CD14-positive monocyte (primary cell): ENCODE measurements at regions not wholly inside any gene's neighbourhood (a gene's known extent, or its start where the extent isn't known, plus 50 kb on each side); places are given as distances from the start of the nearest gene placed in this dataset.

Experiments
- DNase-seq, 3 donors: peaks; one replicate each; pipeline ENCODE4 v3.0.0-alpha.2; 2011 to 2022
- H2AFZ ChIP-seq: 2 replicates; pipeline ENCODE4 v1.6.0; 2012; ENCODE audit warnings: mild to moderate bottlenecking, low read depth, low read length, inconsistent platforms; ENCODE audit not compliant: insufficient read depth, poor library complexity, severe bottlenecking
- H3K27ac ChIP-seq, 2 donors: 1 replicate in 1 of 2; 2 replicates in 1 of 2; pipeline ENCODE4 v1.5.1; 2012 to 2013; ENCODE audit warnings: low read length in 2 of 2, control low read depth in 1 of 2, inconsistent platforms in 1 of 2, low read depth in 1 of 2, mild to moderate bottlenecking in 1 of 2
- H3K27me3 ChIP-seq, 2 donors: one replicate each; pipeline versions ENCODE4 v1.6.0 to v1.6.1; 2011 to 2013; ENCODE audit warnings: low read length in 2 of 2; ENCODE audit not compliant: control insufficient read depth in 2 of 2, insufficient read depth in 2 of 2
- H3K36me3 ChIP-seq, 2 donors: replicated peaks in 1 of 2; 1 replicate in 1 of 2; 2 replicates in 1 of 2; pipeline versions ENCODE4 v1.5.1 to v1.6.1; 2012 to 2013; ENCODE audit warnings: low read length in 2 of 2, control low read depth in 1 of 2, inconsistent platforms in 1 of 2, mild to moderate bottlenecking in 1 of 2; ENCODE audit not compliant: insufficient read depth in 2 of 2, control insufficient read depth in 1 of 2
- H3K4me1 ChIP-seq, 2 donors: 1 replicate in 1 of 2; 2 replicates in 1 of 2; pipeline versions ENCODE4 v1.5.1 to v1.6.1; 2012 to 2013; ENCODE audit warnings: low read length in 2 of 2, control low read depth in 1 of 2, inconsistent platforms in 1 of 2, mild to moderate bottlenecking in 1 of 2, moderate library complexity in 1 of 2; ENCODE audit not compliant: insufficient read depth in 2 of 2, control insufficient read depth in 1 of 2
- H3K4me2 ChIP-seq: replicated peaks from 2 replicates; pipeline ENCODE3; 2012; ENCODE audit warnings: low read length, moderate library complexity, mild to moderate bottlenecking; ENCODE audit not compliant: poor library complexity, severe bottlenecking; ENCODE audit errors: extremely low read depth
- H3K4me3 ChIP-seq, 3 experiments: fragments of 200-600 bp in 1 of 3; sonication (generic) in 1 of 3; replicated peaks in 1 of 3; 1 replicate in 2 of 3; 2 replicates in 1 of 3; pipeline ENCODE4 v1.5.1; 2011 to 2013; ENCODE audit warnings: low read length in 3 of 3, mild to moderate bottlenecking in 3 of 3, control low read depth in 2 of 3, low read depth in 2 of 3, inconsistent platforms in 1 of 3, moderate library complexity in 1 of 3
- H3K79me2 ChIP-seq: 2 replicates; pipeline ENCODE4 v1.6.0; 2012; ENCODE audit warnings: mild to moderate bottlenecking, control low read depth, inconsistent platforms, low read length, moderate library complexity; ENCODE audit not compliant: insufficient read depth
- H3K9ac ChIP-seq: 2 replicates; pipeline ENCODE4 v1.6.0; 2017; ENCODE audit warnings: low read length, mild to moderate bottlenecking; ENCODE audit not compliant: insufficient read depth, poor library complexity, severe bottlenecking
- H3K9me3 ChIP-seq, 2 donors: replicated peaks in 1 of 2; 1 replicate in 1 of 2; 2 replicates in 1 of 2; pipeline versions ENCODE4 v1.5.1 to v1.6.1; 2012 to 2013; ENCODE audit warnings: low read length in 2 of 2, control low read depth in 1 of 2; ENCODE audit not compliant: control insufficient read depth in 1 of 2, insufficient read depth in 1 of 2
- H4K20me1 ChIP-seq: 2 replicates; pipeline ENCODE4 v1.6.0; 2012; ENCODE audit warnings: mild to moderate bottlenecking, low read length, control low read depth, moderate library complexity; ENCODE audit not compliant: insufficient read depth
- H3K27ac Mint-ChIP-seq, 7 donors: one replicate each; pipeline ENCODE4 v1.8.0; 2020; ENCODE audit warnings: mild to moderate bottlenecking in 7 of 7, mixed read lengths in 7 of 7, moderate library complexity in 6 of 7, inconsistent platforms in 2 of 7
- H3K27me3 Mint-ChIP-seq, 3 donors: one replicate each; pipeline ENCODE4 v1.8.0; 2021 to 2022; ENCODE audit warnings: low read depth in 3 of 3, mild to moderate bottlenecking in 3 of 3, mixed read lengths in 3 of 3, moderate library complexity in 3 of 3, inconsistent platforms in 1 of 3
- H3K36me3 Mint-ChIP-seq, 2 donors: one replicate each; pipeline ENCODE4 v1.8.0; 2020; ENCODE audit warnings: mixed read lengths in 2 of 2, inconsistent platforms in 1 of 2, mild to moderate bottlenecking in 1 of 2
- H3K4me1 Mint-ChIP-seq: one replicate; pipeline ENCODE4 v1.8.0; 2020; ENCODE audit warnings: mild to moderate bottlenecking, mixed read lengths
- H3K4me3 Mint-ChIP-seq, 2 donors: one replicate each; pipeline ENCODE4 v1.8.0; 2020; ENCODE audit warnings: mild to moderate bottlenecking in 2 of 2, mixed read lengths in 2 of 2, moderate library complexity in 1 of 2
- H3K9me3 Mint-ChIP-seq, 7 donors: one replicate each; pipeline ENCODE4 v1.8.0; 2020 to 2022; ENCODE audit warnings: mixed read lengths in 7 of 7, mild to moderate bottlenecking in 6 of 7, moderate library complexity in 6 of 7, inconsistent platforms in 2 of 7
- WGBS: methylation state at CpG from one replicate; pipeline ENCODE4 v1.1.5; 2013; ENCODE audit warnings: missing lambda C conversion rate; ENCODE audit not compliant: insufficient coverage; 5-methylcytosine and 5-hydroxymethylcytosine counted together
- intact Hi-C, 2 donors: fragments of 100-400 bp; cut with micrococcal nuclease; formaldehyde crosslinking; loops; one replicate each; pipeline versions ENCODE4 v1.15.0 to v1.15.1; 2023
- TF ChIP-seq, protein P1 (sequence below): fragments of 200-600 bp; IDR thresholded peaks from one replicate; pipeline ENCODE4 v1.8.0; 2022; ENCODE audit warnings: antibody characterized with exemption, mild to moderate bottlenecking

DNA sequence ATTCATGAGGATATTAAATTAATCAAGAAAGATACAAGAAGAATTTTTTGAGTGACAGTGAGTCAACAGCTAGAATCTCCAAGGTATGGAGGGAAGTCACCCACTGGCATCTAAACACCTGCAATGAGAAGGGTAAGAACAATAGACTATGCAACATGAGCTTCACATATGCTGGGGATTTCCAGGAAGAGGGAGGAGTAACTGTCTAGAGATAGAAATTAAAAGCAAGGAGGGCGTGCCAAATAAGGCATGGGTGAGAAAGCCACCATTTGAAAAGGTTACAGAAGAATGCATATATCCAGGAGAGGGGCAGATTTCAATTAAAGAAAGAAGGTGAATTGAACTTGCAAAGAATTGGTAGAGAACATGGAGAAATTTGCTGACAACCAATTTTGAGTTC, 365.7 kb downstream of the GPR37 start:
- H3K79me2 ChIP-seq, result no peaks in the 10 kb centered on the region
- Mint-ChIP-seq H3K27ac (no peak overlapping the region), H3K36me3 (no peaks in the 10 kb centered on the region), H3K4me1 (no peaks in the 10 kb centered on the region), H3K27me3 (peaks cover 0 to 2% (median 0%) of the 10 kb centered on the region in 3 donors), H3K4me3 (no peak overlapping the region), H3K9me3 (peaks cover 0 to 6% (median 3%) of the 10 kb centered on the region in 7 donors)
- H4K20me1 ChIP-seq, result no peaks in the 10 kb centered on the region
- WGBS, result 92% methylated on average over 1 of the region's 1 CpG
- H3K4me3 ChIP-seq, result no peak overlapping the region
- H3K27ac ChIP-seq, result no peak overlapping the region
- H3K36me3 ChIP-seq, result no peaks in the 10 kb centered on the region
- H2AFZ ChIP-seq, result no peak overlapping the region
- H3K4me2 ChIP-seq, result no peak overlapping the region
- H3K27me3 ChIP-seq, result no peaks in the 10 kb centered on the region
- no peaks in the 10 kb centered on the region for H3K9me3 ChIP-seq
- TF ChIP-seq, protein P1, sequence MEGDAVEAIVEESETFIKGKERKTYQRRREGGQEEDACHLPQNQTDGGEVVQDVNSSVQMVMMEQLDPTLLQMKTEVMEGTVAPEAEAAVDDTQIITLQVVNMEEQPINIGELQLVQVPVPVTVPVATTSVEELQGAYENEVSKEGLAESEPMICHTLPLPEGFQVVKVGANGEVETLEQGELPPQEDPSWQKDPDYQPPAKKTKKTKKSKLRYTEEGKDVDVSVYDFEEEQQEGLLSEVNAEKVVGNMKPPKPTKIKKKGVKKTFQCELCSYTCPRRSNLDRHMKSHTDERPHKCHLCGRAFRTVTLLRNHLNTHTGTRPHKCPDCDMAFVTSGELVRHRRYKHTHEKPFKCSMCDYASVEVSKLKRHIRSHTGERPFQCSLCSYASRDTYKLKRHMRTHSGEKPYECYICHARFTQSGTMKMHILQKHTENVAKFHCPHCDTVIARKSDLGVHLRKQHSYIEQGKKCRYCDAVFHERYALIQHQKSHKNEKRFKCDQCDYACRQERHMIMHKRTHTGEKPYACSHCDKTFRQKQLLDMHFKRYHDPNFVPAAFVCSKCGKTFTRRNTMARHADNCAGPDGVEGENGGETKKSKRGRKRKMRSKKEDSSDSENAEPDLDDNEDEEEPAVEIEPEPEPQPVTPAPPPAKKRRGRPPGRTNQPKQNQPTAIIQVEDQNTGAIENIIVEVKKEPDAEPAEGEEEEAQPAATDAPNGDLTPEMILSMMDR, result no peak
- no peak overlapping the region for H3K9ac ChIP-seq
- H3K4me1 ChIP-seq, result no peaks in the 10 kb centered on the region
- no peak for DNase-seq
- intact Hi-C loops, result no loop called here

DNA sequence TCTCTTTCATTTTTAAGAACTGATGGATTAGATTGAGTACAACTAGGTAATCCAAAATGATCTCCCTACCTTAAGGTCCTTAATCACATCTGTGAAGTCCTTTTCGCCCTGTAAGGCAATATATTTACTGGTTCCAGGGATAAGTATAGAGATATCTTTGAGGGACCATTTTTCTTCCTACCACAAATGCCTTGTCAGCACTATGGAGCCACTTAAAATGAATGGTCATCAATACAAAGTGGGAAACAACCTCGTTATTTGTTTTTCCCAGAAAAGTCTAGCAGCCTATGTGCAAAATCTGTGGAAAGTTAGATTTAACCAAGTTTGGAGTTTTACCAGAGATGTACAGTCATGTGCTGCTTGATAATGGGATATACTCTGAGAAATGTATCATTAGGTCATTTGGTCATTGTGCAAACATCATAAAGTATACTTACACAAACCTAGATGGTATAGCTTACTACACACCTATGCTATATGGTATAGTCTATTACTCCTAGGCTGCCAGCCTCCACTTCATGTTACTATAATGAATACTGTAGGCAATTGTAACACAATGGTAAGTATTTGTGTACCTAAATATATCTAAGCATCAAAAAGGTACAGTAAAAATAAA, 366.2 kb upstream of the TMEM229A start:
- Mint-ChIP-seq H3K36me3 (no peaks in the 10 kb centered on the region), H3K4me1 (no peaks in the 10 kb centered on the region), H3K4me3 (no peak overlapping the region), H3K27me3 (peaks cover 0 to 2% (median 0%) of the 10 kb centered on the region in 3 donors), H3K9me3 (peaks cover 0 to 6% (median 3%) of the 10 kb centered on the region in 7 donors), H3K27ac (no peak overlapping the region)
- Histone ChIP-seq H4K20me1 (no peaks in the 10 kb centered on the region), H3K9ac (no peak overlapping the region), H3K27ac (no peak overlapping the region), H2AFZ (no peak overlapping the region), H3K4me2 (no peak overlapping the region), H3K9me3 (no peaks in the 10 kb centered on the region), H3K79me2 (no peaks in the 10 kb centered on the region), H3K4me1 (no peaks in the 10 kb centered on the region), H3K4me3 (no peak overlapping the region), H3K27me3 (no peaks in the 10 kb centered on the region), H3K36me3 (no peaks in the 10 kb centered on the region)
- no peak for DNase-seq
- TF ChIP-seq, protein P1, result no peak
- no CpG with 5 or more reads among the region's 2 CpGs for WGBS
- intact Hi-C loops, result no loop called here
